ENCODE measurements at regions not wholly inside any gene's neighbourhood (a gene's known extent, or its start where the extent isn't known, plus 50 kb on each side); places are given as distances from the start of the nearest gene placed in this dataset.
A peak's percentile ranks its signal among the peaks of the same experiment; 100 is the strongest.

- no peaks in the 10 kb centered on the region for H3K27me3 ChIP-seq
- H3K27ac ChIP-seq (replicated peaks in 1 of 4), result no peak overlapping the region
- H3K4me1 ChIP-seq, result no peaks in the 10 kb centered on the region
- TF ChIP-seq EP300 (IDR thresholded peaks at IDR 0.05) (no peak), POLR2A (IDR thresholded peaks at IDR 0.05; ENCODE audit: low read depth) (no peak), CTCF (IDR thresholded peaks at IDR 0.05) (no peak), POLR2AphosphoS5 (IDR thresholded peaks at IDR 0.05) (no peak)
- 91% methylated on average over 3 of the region's 3 CpGs for WGBS
- peak; percentile 17 for DNase-seq (ENCODE audit: extremely low spot score)
- no peaks in the 10 kb centered on the region for H3K36me3 ChIP-seq
- no peaks in the 10 kb centered on the region for H3K9me3 ChIP-seq
- H3K4me3 ChIP-seq, result no peak overlapping the region
- intact Hi-C loops (cut with DNase I), result no loop called here
These were observed 120.9 kb upstream of the KL start for GRCh38 chr13:32895296-32895695.

- H3K27me3 ChIP-seq, result no peaks in the 10 kb centered on the region
- H3K9me3 ChIP-seq, result no peaks in the 10 kb centered on the region
- 94% methylated on average over 4 of the region's 4 CpGs for WGBS
- no peaks in the 10 kb centered on the region for H3K36me3 ChIP-seq
- H3K4me1 ChIP-seq, result peaks cover 0 to 3% (median 0%) of the 10 kb centered on the region in 4 donors
- DNase-seq (ENCODE audit: extremely low spot score), result no peak
- no peak overlapping the region for H3K4me3 ChIP-seq
- H3K27ac ChIP-seq (replicated peaks in 1 of 4), result no peak overlapping the region
- intact Hi-C loops (cut with DNase I), result no loop called here
- TF ChIP-seq POLR2A (IDR thresholded peaks at IDR 0.05; ENCODE audit: low read depth) (no peak), CTCF (IDR thresholded peaks at IDR 0.05) (no peak), EP300 (IDR thresholded peaks at IDR 0.05) (no peak), POLR2AphosphoS5 (IDR thresholded peaks at IDR 0.05) (no peak)
These were observed 118.9 kb upstream of the KL start for GRCh38 chr13:32897296-32897695.

GRCh38 chr13:32902029-32902780 lies 114.0 kb upstream of the KL start:
- intact Hi-C loops (cut with DNase I), result no loop called here
- Histone ChIP-seq H3K36me3 (no peaks in the 10 kb centered on the region), H3K4me1 (peaks cover 0 to 23% (median 17%) of the 10 kb centered on the region in 4 donors), H3K4me3 (no peak overlapping the region), H3K9me3 (no peaks in the 10 kb centered on the region), H3K27me3 (no peaks in the 10 kb centered on the region), H3K27ac (replicated peaks in 1 of 4) (peak overlapping the region; percentile 29 to 57 (median 40))
- no peak for TF ChIP-seq CTCF (IDR thresholded peaks at IDR 0.05)
- peak in 1 of 2 donors; percentile 35 for TF ChIP-seq POLR2AphosphoS5 (IDR thresholded peaks at IDR 0.05)
- TF ChIP-seq EP300 (IDR thresholded peaks at IDR 0.05), result no peak
- no peak for DNase-seq (ENCODE audit: extremely low spot score)
- WGBS, result 74% methylated on average over 3 of the region's 3 CpGs

GRCh38 chr13:32902874-32903273 lies 113.3 kb upstream of the KL start:
- Histone ChIP-seq H3K9me3 (no peaks in the 10 kb centered on the region), H3K36me3 (no peaks in the 10 kb centered on the region), H3K4me1 (peaks cover 0 to 23% (median 17%) of the 10 kb centered on the region in 4 donors), H3K27ac (replicated peaks in 1 of 4) (peak overlapping the region; percentile 29 to 57 (median 40)), H3K27me3 (no peaks in the 10 kb centered on the region), H3K4me3 (no peak overlapping the region)
- intact Hi-C loops (cut with DNase I), result no loop called here
- WGBS, result 60% methylated on average over 8 of the region's 8 CpGs
- no peak for DNase-seq (ENCODE audit: extremely low spot score)
- peak in 1 of 2 donors; percentile 41 for TF ChIP-seq POLR2AphosphoS5 (IDR thresholded peaks at IDR 0.05)
- TF ChIP-seq POLR2A (IDR thresholded peaks at IDR 0.05; ENCODE audit: low read depth), result no peak

GRCh38 chr13:32903720-32904119 lies 112.5 kb upstream of the KL start:
- intact Hi-C loops (cut with DNase I), result no loop called here
- H3K36me3 ChIP-seq, result no peaks in the 10 kb centered on the region
- WGBS, result no CpG with 5 or more reads among the region's 5 CpGs
- no peaks in the 10 kb centered on the region for H3K9me3 ChIP-seq
- DNase-seq (ENCODE audit: extremely low spot score), result peak; percentile 70
- no peak overlapping the region for H3K27ac ChIP-seq (replicated peaks in 1 of 4)
- no peaks in the 10 kb centered on the region for H3K27me3 ChIP-seq
- H3K4me1 ChIP-seq, result peaks cover 0 to 23% (median 17%) of the 10 kb centered on the region in 4 donors
- TF ChIP-seq POLR2A (IDR thresholded peaks at IDR 0.05; ENCODE audit: low read depth), result no peak
- TF ChIP-seq POLR2AphosphoS5 (IDR thresholded peaks at IDR 0.05), result no peak
- no peak for TF ChIP-seq CTCF (IDR thresholded peaks at IDR 0.05)
- TF ChIP-seq EP300 (IDR thresholded peaks at IDR 0.05), result no peak
- no peak overlapping the region for H3K4me3 ChIP-seq

Data from esophagus muscularis mucosa (tissue), 4 donors.